ENCODE measurements at regions not wholly inside any gene's neighbourhood (a gene's known extent, or its start where the extent isn't known, plus 50 kb on each side); places are given as distances from the start of the nearest gene placed in this dataset.
"Not testable (repeated sequence)": the region's sequence is repeated elsewhere in the genome, so short reads cannot be mapped to it uniquely, and the experiment has no call there.

DNA sequence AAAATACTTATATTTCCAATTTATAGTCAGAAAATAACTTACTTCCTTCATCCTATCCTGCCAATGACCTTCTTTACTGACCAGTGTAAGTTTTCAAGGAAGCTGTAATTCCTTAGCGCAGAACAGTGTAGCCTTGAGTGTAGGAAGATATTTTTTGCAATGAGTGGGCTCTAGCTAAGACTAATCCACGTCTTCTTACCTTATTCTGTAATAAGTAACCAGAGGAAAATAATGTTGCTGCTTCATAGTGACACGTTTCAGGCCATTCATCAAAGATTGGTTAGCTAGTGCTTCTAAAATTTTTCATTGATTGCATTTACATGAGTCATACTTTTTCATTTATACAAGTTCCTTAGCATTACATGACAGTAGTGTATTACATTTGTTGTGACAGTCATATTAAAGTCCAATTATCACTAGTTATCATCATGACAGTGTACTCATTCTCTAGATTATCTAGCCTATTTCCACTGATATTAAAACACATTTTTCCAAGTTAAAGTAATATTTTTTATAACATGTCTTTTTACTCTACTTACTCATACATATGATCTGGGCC is 403.8 kb upstream of the EPHA3 start:
- no peak for DNase-seq

- DNase-seq: no peak
Observed at GRCh38 chr3:88704338-88704737, 403.1 kb upstream of the EPHA3 start.

- no peak for DNase-seq
Observed at GRCh38 chr3:88707837-88708236, 399.6 kb upstream of the EPHA3 start.

DNA sequence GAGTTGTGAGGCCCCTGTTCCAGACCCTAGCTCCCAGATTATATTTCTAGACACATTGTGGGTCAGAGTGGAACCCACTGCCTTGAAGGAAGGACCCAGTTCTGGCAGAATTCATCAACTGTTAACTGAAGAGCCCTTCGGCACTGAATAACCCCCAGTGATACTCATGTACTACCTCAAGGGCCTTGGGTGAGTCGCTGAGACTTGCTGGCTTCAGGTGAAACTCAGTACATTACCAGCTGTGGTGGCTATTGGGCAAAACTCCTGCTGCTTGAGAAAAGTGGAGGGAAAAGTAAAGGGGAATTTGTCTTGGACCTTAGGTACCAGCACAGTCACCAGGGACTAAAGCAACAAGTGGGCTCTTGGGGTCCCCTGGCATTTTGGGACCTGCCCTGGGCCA is 394.9 kb upstream of the EPHA3 start:
- DNase-seq: no peak

- DNase-seq: no peak
Observed at GRCh38 chr3:88713233-88713691, 394.2 kb upstream of the EPHA3 start.

GRCh38 chr3:88725440-88726165 is 381.8 kb upstream of the EPHA3 start:
- DNase-seq: no peak

DNA sequence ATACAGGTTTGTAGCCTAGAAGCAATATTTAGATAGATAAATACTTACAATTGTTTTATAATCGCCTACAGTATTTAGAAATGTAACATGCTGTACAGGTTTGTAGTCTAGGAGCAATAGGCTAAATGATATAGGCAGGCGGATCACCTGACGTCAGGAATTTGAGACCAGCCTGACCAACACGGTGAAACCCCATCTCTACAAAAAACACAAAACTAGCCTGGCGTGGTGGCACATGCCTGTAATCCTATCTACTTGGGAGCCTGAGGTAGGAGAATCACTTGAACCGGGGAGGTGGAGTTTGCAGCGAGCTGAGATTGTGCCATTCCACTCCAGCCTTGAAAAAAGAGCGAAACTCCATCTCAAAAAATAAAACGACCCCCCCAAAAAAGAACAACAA is 375.2 kb upstream of the EPHA3 start:
- no peak for DNase-seq

DNA sequence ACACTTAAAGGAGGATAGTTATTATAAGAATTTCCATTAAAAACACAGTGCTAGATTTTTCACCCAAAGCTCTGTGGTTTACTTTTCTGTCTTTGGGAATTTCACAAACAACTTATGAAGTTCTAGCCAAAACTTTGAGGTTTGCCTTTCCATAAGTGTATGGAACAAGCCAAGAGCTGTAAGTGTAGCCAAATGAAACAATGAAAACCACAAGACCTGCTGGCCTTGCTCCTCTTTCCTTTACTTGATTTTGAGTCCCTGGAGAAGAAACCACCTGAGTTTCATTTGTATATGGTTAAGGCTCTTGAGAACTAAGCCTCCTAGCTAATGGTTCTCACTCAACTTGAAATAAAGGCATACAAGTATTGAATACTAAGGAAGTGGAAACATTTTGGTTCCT is 365.3 kb upstream of the EPHA3 start:
- no peak for DNase-seq

DNA sequence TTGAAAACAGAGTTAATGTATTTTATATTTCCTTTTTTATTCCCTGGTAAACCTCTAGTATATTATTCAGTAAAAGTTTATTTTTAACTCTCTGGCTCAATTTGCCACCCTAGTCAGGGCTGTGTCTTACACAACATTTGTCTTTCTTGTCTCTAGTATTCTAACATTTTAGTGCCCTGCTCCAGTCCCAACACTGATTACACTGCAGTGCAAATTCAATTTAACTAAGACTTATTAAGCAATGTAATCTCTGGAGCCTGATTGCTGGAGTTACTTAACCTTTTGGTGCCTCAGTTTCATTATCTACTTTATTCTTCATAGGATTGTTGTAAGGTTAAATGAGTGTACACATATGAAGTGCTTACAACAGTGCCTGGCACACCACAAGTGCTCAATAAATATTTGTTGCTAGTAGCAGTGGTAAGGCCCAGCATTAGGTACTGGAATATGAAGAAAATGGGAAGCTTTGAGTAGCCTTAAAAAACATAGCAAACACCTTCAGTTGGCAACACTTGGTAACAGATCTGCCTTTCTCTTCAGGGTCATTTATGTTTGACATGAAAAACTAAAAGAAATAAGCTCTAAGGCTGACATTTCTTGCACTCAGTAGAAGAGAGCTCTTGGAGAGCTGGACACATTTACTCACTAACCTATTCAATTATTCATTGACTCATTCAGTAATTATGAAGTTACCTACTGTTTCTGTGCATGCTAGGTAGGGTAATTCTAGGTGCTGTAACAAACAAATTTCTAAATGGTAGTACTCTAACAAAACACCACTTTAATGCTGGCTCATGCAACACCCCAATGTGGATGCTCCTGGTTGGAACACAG is 364.5 kb upstream of the EPHA3 start:
- DNase-seq: no peak

GRCh38 chr3:88744896-88745295 is 362.5 kb upstream of the EPHA3 start:
- DNase-seq: no peak

DNA sequence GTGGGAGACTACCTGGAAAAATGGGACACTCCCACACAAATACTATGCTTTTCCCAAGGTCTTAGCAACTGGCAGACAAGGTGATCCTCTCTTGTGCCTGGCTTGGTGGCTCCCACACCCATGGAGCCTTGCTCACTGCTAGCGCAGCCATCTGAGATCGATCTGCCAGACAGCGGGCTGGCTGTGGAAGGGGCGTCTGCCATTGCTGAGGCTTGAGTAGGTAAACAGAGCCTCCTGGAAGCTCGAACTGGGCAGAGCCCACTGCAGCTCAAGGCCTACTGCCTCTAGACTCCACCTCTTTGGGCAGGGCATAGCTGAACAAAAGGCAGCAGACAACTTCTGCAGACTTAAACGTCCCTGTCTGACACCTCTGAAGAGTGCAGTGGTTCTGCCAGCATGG is 360.3 kb upstream of the EPHA3 start:
- not testable (repeated sequence) for DNase-seq

- DNase-seq: no peak
Observed at GRCh38 chr3:88758676-88759075, 348.7 kb upstream of the EPHA3 start.

GRCh38 chr3:88767746-88768145 is 339.7 kb upstream of the EPHA3 start:
- no peak for DNase-seq

GRCh38 chr3:88773766-88774165 is 333.7 kb upstream of the EPHA3 start:
- no peak for DNase-seq

DNA sequence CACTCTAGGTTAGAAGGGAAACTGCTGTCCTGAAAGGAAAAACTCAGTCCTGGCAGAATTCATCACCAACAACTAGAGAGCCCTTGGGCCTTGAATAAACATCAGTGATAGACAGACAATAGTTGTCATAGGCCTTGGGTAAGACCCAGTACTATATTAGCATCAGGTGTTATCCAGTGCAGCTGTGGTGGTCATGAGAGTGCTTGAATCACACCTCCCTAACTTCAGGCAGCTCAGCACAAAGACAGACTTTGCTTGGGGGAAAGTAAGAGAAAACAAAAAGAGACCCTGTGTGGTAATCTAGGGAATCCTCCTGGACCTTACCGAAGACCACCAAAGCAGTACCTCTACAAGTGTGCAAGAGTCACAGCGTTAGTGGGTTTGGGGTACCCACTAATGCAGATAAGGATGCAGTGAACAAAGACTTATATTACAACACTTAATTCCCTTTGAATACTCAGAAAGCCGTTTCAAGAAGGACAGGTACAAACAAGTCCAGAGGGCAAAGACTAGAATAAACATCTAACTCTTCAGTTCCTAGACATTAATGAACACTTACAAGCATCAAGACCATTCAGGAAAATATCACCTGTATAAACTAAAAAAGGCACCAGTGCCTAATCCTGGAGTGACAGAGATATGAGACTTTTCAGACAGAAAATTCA is 332.3 kb upstream of the EPHA3 start:
- DNase-seq: no peak

- no peak for DNase-seq
Observed at GRCh38 chr3:88779482-88779881, 327.9 kb upstream of the EPHA3 start.

GRCh38 chr3:88784925-88785324 is 322.5 kb upstream of the EPHA3 start:
- no peak for DNase-seq

- no peak for DNase-seq
Observed at GRCh38 chr3:88785841-88786240, 321.6 kb upstream of the EPHA3 start.

DNA sequence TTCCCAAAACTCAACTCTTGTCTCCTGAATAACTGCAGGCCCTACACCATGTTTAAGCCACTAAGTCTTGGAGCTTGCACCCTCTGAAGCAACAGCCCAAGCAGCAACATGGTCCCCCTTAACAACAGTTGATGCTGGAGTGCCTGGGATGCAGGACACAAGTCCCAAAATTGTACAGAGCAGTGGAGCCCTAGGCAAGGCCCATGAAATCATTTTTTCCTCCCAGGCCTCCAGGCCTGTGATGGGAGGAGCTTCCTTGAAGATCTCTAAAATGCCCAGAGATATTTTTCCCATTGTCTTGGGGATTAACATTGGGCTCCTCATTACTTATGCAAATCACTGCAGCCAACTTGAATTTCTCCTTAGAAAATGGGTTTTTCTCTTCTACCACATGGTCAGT is 311.9 kb upstream of the EPHA3 start:
- DNase-seq: no peak

DNA sequence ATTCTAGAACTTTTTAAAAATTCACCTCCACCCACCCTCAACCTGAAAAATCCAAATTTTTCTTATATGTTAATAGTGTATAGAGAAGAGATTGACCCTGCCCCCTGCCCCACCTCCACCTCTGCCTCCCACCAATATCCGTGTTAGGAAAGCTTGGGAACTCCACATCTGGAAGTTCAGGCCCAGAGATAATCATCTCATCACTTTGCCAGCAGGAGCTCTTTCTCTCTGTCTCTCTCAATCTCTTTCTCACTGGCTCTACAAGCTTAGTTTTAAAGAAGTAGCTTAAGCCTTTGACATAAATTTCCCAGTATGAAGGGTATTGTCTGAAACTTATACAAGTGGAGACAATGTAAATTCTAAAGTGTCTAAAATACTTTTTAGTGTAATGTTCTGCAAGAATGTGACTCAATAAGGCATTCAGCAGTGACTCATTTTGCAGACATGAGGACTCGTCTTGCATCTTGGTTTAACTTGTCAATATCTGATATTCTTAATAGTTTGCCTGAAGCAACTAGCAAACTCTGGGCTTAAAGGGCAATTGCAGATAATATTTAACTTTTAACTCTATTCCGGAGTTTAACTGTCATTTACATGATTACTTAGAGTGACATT is 299.8 kb upstream of the EPHA3 start:
- no peak for DNase-seq

DNA sequence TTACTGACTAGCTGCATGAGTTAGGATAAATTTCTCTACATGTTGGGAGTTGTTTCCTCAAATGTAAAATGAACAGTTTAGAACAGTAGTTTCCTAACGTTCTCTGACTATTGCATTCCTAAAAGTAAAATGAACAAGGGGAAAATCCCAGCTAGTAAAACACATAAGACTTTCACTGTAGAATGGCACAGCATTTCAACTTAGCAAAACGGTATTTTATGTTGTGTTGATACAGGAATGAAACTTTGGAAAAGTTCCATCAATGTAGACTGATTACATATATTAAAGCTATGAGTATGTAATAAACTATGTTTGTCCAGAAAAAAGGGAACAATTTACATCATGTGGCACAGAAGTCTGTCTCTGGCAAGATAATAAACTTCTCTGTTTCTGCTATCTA is 297.4 kb upstream of the EPHA3 start:
- DNase-seq: no peak

GRCh38 chr3:88810455-88810854 is 297.0 kb upstream of the EPHA3 start:
- DNase-seq: no peak

DNA sequence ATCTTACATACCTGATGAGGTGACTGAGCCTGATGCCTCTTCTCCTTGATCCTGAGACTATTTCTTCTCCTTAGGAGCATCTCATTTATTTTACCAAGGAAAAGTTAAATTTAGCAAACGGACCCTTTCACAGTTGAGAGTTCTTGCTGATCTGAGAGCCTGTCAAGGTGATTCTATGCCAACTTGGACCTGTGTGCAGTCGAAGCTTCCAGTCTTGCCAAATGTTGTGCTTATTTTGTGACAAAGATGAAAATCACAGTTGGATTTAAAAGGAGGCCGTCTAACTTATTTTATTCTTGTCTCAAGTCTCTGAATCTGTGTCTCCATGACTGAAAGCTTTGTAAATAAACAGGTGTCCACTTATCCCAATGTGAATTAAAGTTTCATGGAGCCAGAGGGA is 296.3 kb upstream of the EPHA3 start:
- DNase-seq: no peak

Measured in hematopoietic multipotent progenitor cell treated with erythropoietin and hydrocortisone succinate and interleukin-3 and kit ligand, for 8 days (in vitro differentiated cells).